Osteoblast (primary cell): ENCODE measurements at regions not wholly inside any gene's neighbourhood (a gene's known extent, or its start where the extent isn't known, plus 50 kb on each side); places are given as distances from the start of the nearest gene placed in this dataset.

ENCODE experiments used
- DNase-seq: peaks from one replicate; pipeline ENCODE4 v3.0.0; 2011; ENCODE audit warnings: low spot score, mixed read lengths; ENCODE audit not compliant: insufficient read length; ENCODE audit errors: missing footprints
- H2AFZ ChIP-seq: 2 replicates; pipeline ENCODE4 v1.6.0; 2011; ENCODE audit warnings: mild to moderate bottlenecking, low read length
- H3K27ac ChIP-seq: 2 replicates; pipeline ENCODE4 v1.5.1; 2011; ENCODE audit warnings: mild to moderate bottlenecking, low read depth, low read length, moderate library complexity
- H3K27me3 ChIP-seq: 2 replicates; pipeline ENCODE4 v1.6.0; 2012; ENCODE audit warnings: mild to moderate bottlenecking, control low read depth, inconsistent platforms, low read length, moderate library complexity; ENCODE audit not compliant: insufficient read depth
- H3K36me3 ChIP-seq: 2 replicates; pipeline ENCODE4 v1.5.1; 2011; ENCODE audit warnings: mild to moderate bottlenecking, low read length, control low read depth, moderate library complexity; ENCODE audit not compliant: insufficient read depth
- H3K4me1 ChIP-seq: 2 replicates; pipeline ENCODE4 v1.5.1; 2011; ENCODE audit warnings: mild to moderate bottlenecking, low read length, control low read depth, moderate library complexity; ENCODE audit not compliant: insufficient read depth
- H3K4me2 ChIP-seq: 2 replicates; pipeline ENCODE4 v1.6.0; 2011; ENCODE audit warnings: mild to moderate bottlenecking, low read length; ENCODE audit not compliant: insufficient read depth
- H3K4me3 ChIP-seq: fragments of 200-600 bp; sonication (generic); 3 replicates; pipeline ENCODE4 v1.5.1; 2012; ENCODE audit warnings: mild to moderate bottlenecking, low read length, inconsistent platforms; ENCODE audit not compliant: insufficient read depth
- H3K79me2 ChIP-seq: 2 replicates; pipeline ENCODE4 v1.6.0; 2012; ENCODE audit warnings: mild to moderate bottlenecking, low read length, control low read depth, inconsistent platforms; ENCODE audit not compliant: insufficient read depth
- H3K9me3 ChIP-seq: 2 replicates; pipeline ENCODE4 v1.5.1; 2011; ENCODE audit warnings: low read depth, low read length, control low read depth
- H4K20me1 ChIP-seq: 2 replicates; pipeline ENCODE4 v1.6.0; 2012; ENCODE audit warnings: mild to moderate bottlenecking, low read length, control low read depth; ENCODE audit not compliant: insufficient read depth
- CTCF ChIP-seq: IDR thresholded peaks from 2 replicates; pipeline ENCODE4 v1.5.1; 2011; ENCODE audit warnings: mild to moderate bottlenecking, low read depth, low read length, moderate library complexity; ENCODE audit errors: extremely low read depth

- Histone ChIP-seq H2AFZ (no peak overlapping the region), H3K27ac (no peak overlapping the region), H3K9me3 (peaks cover 3% of the 10 kb centered on the region), H4K20me1 (no peaks in the 10 kb centered on the region), H3K27me3 (no peaks in the 10 kb centered on the region), H3K4me1 (no peaks in the 10 kb centered on the region), H3K79me2 (no peaks in the 10 kb centered on the region), H3K4me2 (no peak overlapping the region), H3K36me3 (no peaks in the 10 kb centered on the region), H3K4me3 (no peak overlapping the region)
- TF ChIP-seq CTCF: no peak
- DNase-seq: no peak
Measured at GRCh38 chr10:43983856-43984271, 335.2 kb upstream of the ZNF32 start.

GRCh38 chr10:43983405-43983804 is 334.7 kb upstream of the ZNF32 start:
- H3K79me2 ChIP-seq: no peaks in the 10 kb centered on the region
- no peak overlapping the region for H2AFZ ChIP-seq

GRCh38 chr10:43982250-43982649 is 333.6 kb upstream of the ZNF32 start:
- no peaks in the 10 kb centered on the region for H4K20me1 ChIP-seq
- no peaks in the 10 kb centered on the region for H3K36me3 ChIP-seq
- no peak overlapping the region for H2AFZ ChIP-seq
- H3K9me3 ChIP-seq: peaks cover 3% of the 10 kb centered on the region
- DNase-seq: no peak
- H3K79me2 ChIP-seq: no peaks in the 10 kb centered on the region
- H3K27me3 ChIP-seq: no peaks in the 10 kb centered on the region
- H3K27ac ChIP-seq: no peak overlapping the region
- no peak for TF ChIP-seq CTCF
- no peak overlapping the region for H3K4me3 ChIP-seq
- H3K4me2 ChIP-seq: no peak overlapping the region
- H3K4me1 ChIP-seq: no peaks in the 10 kb centered on the region

More at GRCh38 chr10:43983405-43983804, 334.7 kb upstream of the ZNF32 start:
- no peaks in the 10 kb centered on the region for H3K27me3 ChIP-seq
- H3K9me3 ChIP-seq: peaks cover 3% of the 10 kb centered on the region
- no peak overlapping the region for H3K27ac ChIP-seq
- DNase-seq: no peak
- H4K20me1 ChIP-seq: no peaks in the 10 kb centered on the region
- no peak for TF ChIP-seq CTCF
- no peak overlapping the region for H3K4me3 ChIP-seq
- no peak overlapping the region for H3K4me2 ChIP-seq
- H3K36me3 ChIP-seq: no peaks in the 10 kb centered on the region
- no peaks in the 10 kb centered on the region for H3K4me1 ChIP-seq

- Histone ChIP-seq H3K79me2 (no peaks in the 10 kb centered on the region), H3K4me1 (no peaks in the 10 kb centered on the region), H4K20me1 (no peaks in the 10 kb centered on the region), H2AFZ (no peak overlapping the region), H3K4me2 (no peak overlapping the region), H3K27me3 (no peaks in the 10 kb centered on the region), H3K27ac (no peak overlapping the region), H3K36me3 (no peaks in the 10 kb centered on the region), H3K9me3 (no peaks in the 10 kb centered on the region), H3K4me3 (no peak overlapping the region)
- no peak for DNase-seq
- no peak for TF ChIP-seq CTCF
Measured at GRCh38 chr10:43981696-43982095, 333.0 kb upstream of the ZNF32 start.
